HepG2 (cell line): ENCODE measurements at regions not wholly inside any gene's neighbourhood (a gene's known extent, or its start where the extent isn't known, plus 50 kb on each side); places are given as distances from the start of the nearest gene placed in this dataset.

ENCODE experiments used
- ATAC-seq: fragments of 200-7000 bp; cut with Tn5 transposase; 3 replicates; pipeline ENCODE4 v1.9.1; 2020; ENCODE audit warnings: mild to moderate bottlenecking, moderate library complexity
- BruUV-seq: library from RNA; stranded (reverse); fragments of 400-500 nt; replicated peaks from 2 replicates; lab custom pipeline; 2021; lab: Mats Ljungman, UMichigan
- CTCF ChIA-PET: fragments of 300-600 bp; formaldehyde crosslinking; extraction: SDS; loops from one replicate; lab custom pipeline; 2021; ENCODE audit warnings: low total read pairs, inconsistent platforms, low intra/inter-chr PET ratio; lab: Yijun Ruan, JAX
- POLR2A ChIA-PET: fragments of 350-600 bp; sonication (Branson Sonifier 250); formaldehyde crosslinking; loops from one replicate; lab custom pipeline; 2020; ENCODE audit warnings: antibody characterized with exemption, inconsistent platforms; lab: Yijun Ruan, JAX
- DNase-seq: peaks from one replicate; pipeline ENCODE4 v3.0.0-alpha.2; 2015; ENCODE audit warnings: low spot score
- FAIRE-seq: peaks from 3 replicates; lab custom pipeline; 2011; peaks lifted over from hg19 to GRCh38; lab: Jason Lieb, UNC
- H2AFZ ChIP-seq: one replicate; pipeline ENCODE4 v1.6.1; 2011; ENCODE audit warnings: low read length, inconsistent platforms
- H3K27ac ChIP-seq: fragments of 300-600 bp; 3 replicates; pipeline ENCODE4 v1.8.0; 2011; ENCODE audit warnings: mixed run types, mild to moderate bottlenecking, mixed read lengths, low read length, inconsistent platforms; ENCODE audit not compliant: insufficient read depth; ENCODE audit errors: extremely low read length
- H3K27me3 ChIP-seq, 2 experiments: fragments of 200-600 bp in 1 of 2; 2 replicates in 1 of 2; 3 replicates in 1 of 2; pipeline versions ENCODE4 v1.6.0 to v1.8.0; 2011; ENCODE audit warnings: low read length in 2 of 2, mild to moderate bottlenecking in 2 of 2, moderate library complexity in 2 of 2, inconsistent platforms in 1 of 2; ENCODE audit not compliant: insufficient read depth in 2 of 2, control insufficient read depth in 1 of 2
- H3K36me3 ChIP-seq, 2 experiments: fragments of 200-600 bp in 1 of 2; replicated peaks in 1 of 2; 2 replicates in 1 of 2; 3 replicates in 1 of 2; pipeline versions ENCODE4 v1.5.1 to v1.8.0; 2011; ENCODE audit warnings: low read length in 2 of 2, inconsistent platforms in 1 of 2; ENCODE audit not compliant: insufficient read depth in 2 of 2, control insufficient read depth in 1 of 2
- H3K4me1 ChIP-seq: 2 replicates; pipeline ENCODE4 v1.5.1; 2012; ENCODE audit warnings: low read length, inconsistent platforms; ENCODE audit not compliant: insufficient read depth
- H3K4me2 ChIP-seq: 2 replicates; pipeline ENCODE4 v1.6.0; 2011; ENCODE audit warnings: low read depth, low read length, inconsistent platforms
- H3K4me3 ChIP-seq, 3 experiments: fragments of 200-600 bp in 1 of 3; sonication (generic), shearing (Covaris generic) in 1 of 3; replicated peaks in 1 of 3; 2 replicates each; pipeline ENCODE4 v1.5.1; 2011 to 2016; ENCODE audit warnings: low read length in 3 of 3, inconsistent platforms in 2 of 3, low read depth in 2 of 3, mild to moderate bottlenecking in 2 of 3, control low read depth in 1 of 3, mixed read lengths in 1 of 3; ENCODE audit not compliant: insufficient read depth in 1 of 3
- H3K79me2 ChIP-seq: one replicate; pipeline ENCODE4 v1.6.1; 2011; ENCODE audit warnings: low read length, inconsistent platforms; ENCODE audit not compliant: insufficient read depth
- H3K9ac ChIP-seq: 2 replicates; pipeline ENCODE4 v1.6.0; 2011; ENCODE audit warnings: mild to moderate bottlenecking, low read depth, low read length, inconsistent platforms; ENCODE audit not compliant: insufficient read depth
- H3K9me3 ChIP-seq: 2 replicates; pipeline ENCODE4 v1.5.1; 2012; ENCODE audit warnings: mild to moderate bottlenecking, low read length
- H4K20me1 ChIP-seq: 2 replicates; pipeline ENCODE4 v1.6.0; 2011; ENCODE audit warnings: inconsistent platforms, mild to moderate bottlenecking, low read length, moderate library complexity; ENCODE audit not compliant: insufficient read depth
- IRX3 ChIP-seq: sonication (generic); formaldehyde crosslinking; IDR thresholded peaks from 2 replicates; pipeline ENCODE4 v1.8.1; 2023; ENCODE audit warnings: mild to moderate bottlenecking, low read depth, missing genetic modification reagents, borderline replicate concordance
- ZNF549 ChIP-seq: sonication (generic); formaldehyde crosslinking; IDR thresholded peaks from 2 replicates; pipeline ENCODE4 v1.5.0; 2020; ENCODE audit warnings: missing genetic modification reagents
- ZNF761 ChIP-seq: sonication (generic); formaldehyde crosslinking; conservative IDR thresholded peaks from 2 replicates; pipeline ENCODE4 v1.4.0; 2020; ENCODE audit warnings: mild to moderate bottlenecking, missing genetic modification reagents
- WGBS: methylation state at CpG from one replicate; pipeline ENCODE4 v1.1.6; 2017; ENCODE audit warnings: low lambda C conversion rate; 5-methylcytosine and 5-hydroxymethylcytosine counted together
- in situ Hi-C: cut with HindIII; loops from 2 replicates; pipeline ENCODE4 v1.10.0; 2017; ENCODE audit warnings: low pct_unique_long_range_greater_than_20kb; ENCODE audit not compliant: extremely low pct_ligation_motif_present
- intact Hi-C: fragments of 100-400 bp; cut with micrococcal nuclease; formaldehyde crosslinking; loops from one replicate; pipeline ENCODE4 v1.10.0; 2022; ENCODE audit not compliant: unreplicated experiment
- TF ChIP-seq, protein P1 (sequence below): sonication (generic); formaldehyde crosslinking; IDR thresholded peaks from 2 replicates; pipeline ENCODE4 v1.8.0; 2022; ENCODE audit warnings: missing genetic modification reagents, mild to moderate bottlenecking, moderate library complexity, borderline replicate concordance
- TF ChIP-seq, protein P2 (sequence below): IDR thresholded peaks from 2 replicates; pipeline ENCODE4 v1.6.1; 2018; ENCODE audit warnings: missing genetic modification reagents, mild to moderate bottlenecking, missing compliant biosample characterization

- Histone ChIP-seq H3K4me2 (no peak overlapping the region), H3K27me3 (peaks cover 7 to 31% of the 10 kb centered on the region in 2 experiments; a peak in 4 of 5 replicates), H3K79me2 (no peaks in the 10 kb centered on the region), H3K36me3 (no peaks in the 10 kb centered on the region), H4K20me1 (no peaks in the 10 kb centered on the region), H2AFZ (no peak overlapping the region), H3K27ac (no peak overlapping the region), H3K9ac (no peak overlapping the region), H3K4me1 (peaks cover 13% of the 10 kb centered on the region), H3K4me3 (no peak overlapping the region), H3K9me3 (no peaks in the 10 kb centered on the region)
- BruUV-seq, result no TSS peak
- no peak for ATAC-seq
- POLR2A ChIA-PET, result no interaction called here
- in situ Hi-C loops, result no loop called here
- no peak for DNase-seq
- intact Hi-C loops, result no loop called here
- no peak for FAIRE-seq
- CTCF ChIA-PET, result no interaction called here
- TF ChIP-seq IRX3 (CRISPR knock-in tag) (no peak), ZNF549 (no peak), ZNF761 (CRISPR knock-in tag) (no peak)
- TF ChIP-seq, protein P1, sequence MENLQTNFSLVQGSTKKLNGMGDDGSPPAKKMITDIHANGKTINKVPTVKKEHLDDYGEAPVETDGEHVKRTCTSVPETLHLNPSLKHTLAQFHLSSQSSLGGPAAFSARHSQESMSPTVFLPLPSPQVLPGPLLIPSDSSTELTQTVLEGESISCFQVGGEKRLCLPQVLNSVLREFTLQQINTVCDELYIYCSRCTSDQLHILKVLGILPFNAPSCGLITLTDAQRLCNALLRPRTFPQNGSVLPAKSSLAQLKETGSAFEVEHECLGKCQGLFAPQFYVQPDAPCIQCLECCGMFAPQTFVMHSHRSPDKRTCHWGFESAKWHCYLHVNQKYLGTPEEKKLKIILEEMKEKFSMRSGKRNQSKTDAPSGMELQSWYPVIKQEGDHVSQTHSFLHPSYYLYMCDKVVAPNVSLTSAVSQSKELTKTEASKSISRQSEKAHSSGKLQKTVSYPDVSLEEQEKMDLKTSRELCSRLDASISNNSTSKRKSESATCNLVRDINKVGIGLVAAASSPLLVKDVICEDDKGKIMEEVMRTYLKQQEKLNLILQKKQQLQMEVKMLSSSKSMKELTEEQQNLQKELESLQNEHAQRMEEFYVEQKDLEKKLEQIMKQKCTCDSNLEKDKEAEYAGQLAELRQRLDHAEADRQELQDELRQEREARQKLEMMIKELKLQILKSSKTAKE (CRISPR knock-in tag), result no peak
- TF ChIP-seq, protein P2, sequence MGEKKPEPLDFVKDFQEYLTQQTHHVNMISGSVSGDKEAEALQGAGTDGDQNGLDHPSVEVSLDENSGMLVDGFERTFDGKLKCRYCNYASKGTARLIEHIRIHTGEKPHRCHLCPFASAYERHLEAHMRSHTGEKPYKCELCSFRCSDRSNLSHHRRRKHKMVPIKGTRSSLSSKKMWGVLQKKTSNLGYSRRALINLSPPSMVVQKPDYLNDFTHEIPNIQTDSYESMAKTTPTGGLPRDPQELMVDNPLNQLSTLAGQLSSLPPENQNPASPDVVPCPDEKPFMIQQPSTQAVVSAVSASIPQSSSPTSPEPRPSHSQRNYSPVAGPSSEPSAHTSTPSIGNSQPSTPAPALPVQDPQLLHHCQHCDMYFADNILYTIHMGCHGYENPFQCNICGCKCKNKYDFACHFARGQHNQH (CRISPR knock-in tag), result no peak
- WGBS, result 38% methylated on average over 13 of the region's 13 CpGs
Observed at GRCh38 chr10:124160943-124161582, 67.7 kb upstream of the CHST15 start.
